Epithelial cell of proximal tubule (primary cell): ENCODE measurements at regions not wholly inside any gene's neighbourhood (a gene's known extent, or its start where the extent isn't known, plus 50 kb on each side); places are given as distances from the start of the nearest gene placed in this dataset.

Experiments
- DNase-seq: peaks from one replicate; pipeline ENCODE4 v3.0.0-alpha.2; 2011; ENCODE audit warnings: low read depth
- H3K4me3 ChIP-seq: 2 replicates; pipeline ENCODE4 v1.5.1; 2011; ENCODE audit warnings: low read depth, mild to moderate bottlenecking, low read length
- TF ChIP-seq, protein P1 (sequence below): conservative IDR thresholded peaks from 2 replicates; pipeline ENCODE4 v1.5.1; 2012; ENCODE audit warnings: low read depth, mild to moderate bottlenecking, low read length

- DNase-seq = no peak
- H3K4me3 ChIP-seq = no peak overlapping the region
- TF ChIP-seq, protein P1, sequence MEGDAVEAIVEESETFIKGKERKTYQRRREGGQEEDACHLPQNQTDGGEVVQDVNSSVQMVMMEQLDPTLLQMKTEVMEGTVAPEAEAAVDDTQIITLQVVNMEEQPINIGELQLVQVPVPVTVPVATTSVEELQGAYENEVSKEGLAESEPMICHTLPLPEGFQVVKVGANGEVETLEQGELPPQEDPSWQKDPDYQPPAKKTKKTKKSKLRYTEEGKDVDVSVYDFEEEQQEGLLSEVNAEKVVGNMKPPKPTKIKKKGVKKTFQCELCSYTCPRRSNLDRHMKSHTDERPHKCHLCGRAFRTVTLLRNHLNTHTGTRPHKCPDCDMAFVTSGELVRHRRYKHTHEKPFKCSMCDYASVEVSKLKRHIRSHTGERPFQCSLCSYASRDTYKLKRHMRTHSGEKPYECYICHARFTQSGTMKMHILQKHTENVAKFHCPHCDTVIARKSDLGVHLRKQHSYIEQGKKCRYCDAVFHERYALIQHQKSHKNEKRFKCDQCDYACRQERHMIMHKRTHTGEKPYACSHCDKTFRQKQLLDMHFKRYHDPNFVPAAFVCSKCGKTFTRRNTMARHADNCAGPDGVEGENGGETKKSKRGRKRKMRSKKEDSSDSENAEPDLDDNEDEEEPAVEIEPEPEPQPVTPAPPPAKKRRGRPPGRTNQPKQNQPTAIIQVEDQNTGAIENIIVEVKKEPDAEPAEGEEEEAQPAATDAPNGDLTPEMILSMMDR = no peak
Measured at GRCh38 chr4:130163701-130164100, 1067.7 kb downstream of the C4orf33 start.

GRCh38 chr4:130165381-130165780 is 1069.4 kb downstream of the C4orf33 start:
- H3K4me3 ChIP-seq = no peak overlapping the region
- no peak for DNase-seq
- TF ChIP-seq, protein P1 = no peak

GRCh38 chr4:130172156-130172555 is 1076.2 kb downstream of the C4orf33 start:
- DNase-seq = no peak
- TF ChIP-seq, protein P1 = no peak
- no peak overlapping the region for H3K4me3 ChIP-seq

DNA sequence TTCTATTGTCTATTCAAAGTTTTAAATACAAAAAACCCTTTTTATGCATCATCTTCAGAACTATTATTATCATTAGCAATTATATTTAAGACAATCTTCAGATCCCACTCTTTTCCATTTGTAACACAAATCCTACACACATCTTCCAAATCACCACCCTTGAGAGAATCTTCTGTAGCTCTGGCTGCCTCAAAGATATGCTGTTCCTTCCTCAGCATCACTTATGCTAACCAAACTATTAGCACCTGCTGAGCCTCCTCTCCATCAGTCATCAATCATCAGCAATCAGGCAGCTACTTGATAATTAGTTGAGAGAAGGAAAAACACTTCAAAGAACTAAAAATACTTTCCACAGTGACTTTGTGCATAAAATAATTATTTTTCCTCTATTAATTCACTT is 1082.2 kb downstream of the C4orf33 start:
- DNase-seq = no peak
- TF ChIP-seq, protein P1 = no peak
- H3K4me3 ChIP-seq = no peak overlapping the region

GRCh38 chr4:130183096-130183495 is 1087.1 kb downstream of the C4orf33 start:
- TF ChIP-seq, protein P1 = no peak
- no peak overlapping the region for H3K4me3 ChIP-seq
- DNase-seq = no peak

- H3K4me3 ChIP-seq = no peak overlapping the region
- TF ChIP-seq, protein P1 = no peak
- DNase-seq = no peak
Measured at GRCh38 chr4:130183766-130184165, 1087.8 kb downstream of the C4orf33 start.

DNA sequence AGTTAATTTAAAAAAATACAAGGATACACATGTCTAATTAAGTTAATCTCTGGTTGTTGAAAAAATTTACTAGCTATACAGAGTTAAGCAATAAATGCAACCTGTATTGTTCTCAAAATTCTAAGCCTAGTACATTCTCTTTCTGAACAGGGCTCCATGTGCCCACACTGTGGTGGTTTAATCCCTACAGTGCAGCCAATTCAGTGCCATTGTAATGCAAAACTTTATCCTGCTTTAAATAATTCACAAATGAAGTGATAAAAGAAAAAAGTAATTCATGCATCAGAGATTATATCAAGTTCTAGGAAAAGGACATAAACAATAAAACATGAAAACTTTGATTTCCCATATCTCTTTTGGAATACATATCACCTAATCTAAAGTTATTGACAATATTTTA is 1089.2 kb downstream of the C4orf33 start:
- TF ChIP-seq, protein P1 = no peak
- DNase-seq = no peak

More for the DNA sequence above, 1089.2 kb downstream of the C4orf33 start:
- H3K4me3 ChIP-seq = no peak overlapping the region
